MM.1S (cell line): ENCODE measurements at regions not wholly inside any gene's neighbourhood (a gene's known extent, or its start where the extent isn't known, plus 50 kb on each side); places are given as distances from the start of the nearest gene placed in this dataset.

Source experiments
- DNase-seq: peaks from one replicate; pipeline ENCODE4 v3.0.0-alpha.2; 2015
- H2AFZ ChIP-seq: fragments of 300-600 bp; sonication (generic); 2 replicates; pipeline ENCODE4 v1.6.0; 2016; ENCODE audit warnings: antibody characterized with exemption, low read length
- H3F3A ChIP-seq: fragments of 300-600 bp; sonication (generic); 2 replicates; pipeline ENCODE4 v1.6.1; 2016; ENCODE audit warnings: mild to moderate bottlenecking, antibody characterized with exemption, low read length, moderate library complexity, mixed read lengths; ENCODE audit not compliant: insufficient read depth
- H3K27ac ChIP-seq: fragments of 300-600 bp; sonication (generic); 2 replicates; pipeline ENCODE4 v1.5.1; 2016; ENCODE audit warnings: mild to moderate bottlenecking, low read length
- H3K27me3 ChIP-seq: fragments of 300-600 bp; sonication (generic); replicated peaks from 2 replicates; pipeline ENCODE4 v1.6.0; 2016; ENCODE audit warnings: low read length; ENCODE audit not compliant: insufficient read depth
- H3K36me3 ChIP-seq: fragments of 300-600 bp; sonication (generic); replicated peaks from 2 replicates; pipeline ENCODE4 v1.6.1; 2016; ENCODE audit warnings: mild to moderate bottlenecking, low read length, mixed read lengths; ENCODE audit not compliant: insufficient read depth
- H3K4me1 ChIP-seq: fragments of 300-600 bp; sonication (generic); 2 replicates; pipeline ENCODE4 v1.6.1; 2016; ENCODE audit warnings: low read length, mixed read lengths
- H3K4me2 ChIP-seq: fragments of 300-600 bp; sonication (generic); 2 replicates; pipeline ENCODE4 v1.6.0; 2016; ENCODE audit warnings: low read depth, low read length
- H3K4me3 ChIP-seq: fragments of 300-600 bp; sonication (generic); 2 replicates; pipeline ENCODE4 v1.5.1; 2016; ENCODE audit warnings: low read length, mixed read lengths
- H3K79me2 ChIP-seq: fragments of 300-600 bp; sonication (generic); 2 replicates; pipeline ENCODE4 v1.6.1; 2016; ENCODE audit warnings: mixed run types, low read length, mixed read lengths
- H3K9ac ChIP-seq: fragments of 300-600 bp; sonication (generic); 2 replicates; pipeline ENCODE4 v1.6.1; 2016; ENCODE audit warnings: low read length, mixed read lengths
- H3K9me2 ChIP-seq: fragments of 300-600 bp; sonication (generic); replicated peaks from 2 replicates; pipeline ENCODE4 v1.6.1; 2016; ENCODE audit warnings: mild to moderate bottlenecking, low read length, mixed read lengths; ENCODE audit not compliant: insufficient read depth
- H3K9me3 ChIP-seq: fragments of 300-600 bp; sonication (generic); replicated peaks from 2 replicates; pipeline ENCODE4 v1.6.1; 2016; ENCODE audit warnings: mild to moderate bottlenecking, low read length, mixed read lengths; ENCODE audit not compliant: insufficient read depth
- H4K20me1 ChIP-seq: fragments of 300-600 bp; sonication (generic); 2 replicates; pipeline ENCODE4 v1.6.1; 2016; ENCODE audit warnings: mild to moderate bottlenecking, low read length, moderate library complexity, mixed read lengths; ENCODE audit not compliant: insufficient read depth
- EZH2 ChIP-seq: fragments of 300-600 bp; sonication (generic); optimal IDR thresholded peaks from 2 replicates; pipeline ENCODE3; 2017; ENCODE audit warnings: low read depth, mild to moderate bottlenecking, antibody characterized with exemption, low read length, mixed read lengths
- EZH2phosphoT487 ChIP-seq: fragments of 300-600 bp; sonication (generic); IDR thresholded peaks from 2 replicates; pipeline ENCODE4 v1.6.1; 2018; ENCODE audit warnings: antibody characterized with exemption, low read length
- TF ChIP-seq, protein P1 (sequence below): fragments of 300-600 bp; sonication (generic); IDR thresholded peaks from 2 replicates; pipeline ENCODE4 v1.5.1; 2016; ENCODE audit warnings: antibody characterized with exemption, low read length, mixed read lengths

DNA sequence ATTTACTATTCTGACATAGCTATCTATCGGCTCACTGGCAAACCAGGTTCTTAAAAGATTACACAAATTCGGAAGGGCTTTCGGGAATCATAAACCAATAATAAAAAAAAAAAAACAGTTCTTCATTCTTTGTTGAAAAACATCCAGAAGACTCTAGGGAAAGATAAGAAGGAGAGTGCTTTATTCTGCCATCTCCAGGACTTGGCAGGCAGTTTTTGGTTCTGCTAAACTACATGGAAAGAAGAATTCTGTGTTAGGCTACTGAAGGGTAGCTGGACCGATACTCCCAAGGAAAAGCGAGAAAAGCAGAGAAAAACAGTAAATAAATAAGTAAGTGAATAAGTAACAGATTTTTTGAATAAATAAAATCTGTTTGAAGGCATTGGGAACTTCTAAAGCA is 423.5 kb upstream of the KLF6 start:
- no peaks in the 10 kb centered on the region for H3K79me2 ChIP-seq
- no peaks in the 10 kb centered on the region for H3K36me3 ChIP-seq
- no peak overlapping the region for H2AFZ ChIP-seq
- no peak overlapping the region for H3K4me2 ChIP-seq
- H3K27me3 ChIP-seq, result no peaks in the 10 kb centered on the region
- no peaks in the 10 kb centered on the region for H3K9me3 ChIP-seq
- H4K20me1 ChIP-seq, result no peaks in the 10 kb centered on the region
- H3K4me1 ChIP-seq, result no peaks in the 10 kb centered on the region
- no peak overlapping the region for H3K9ac ChIP-seq
- DNase-seq, result no peak
- no peak overlapping the region for H3K27ac ChIP-seq
- H3K9me2 ChIP-seq, result no peaks in the 10 kb centered on the region
- no peak overlapping the region for H3K4me3 ChIP-seq
- TF ChIP-seq EZH2phosphoT487, result no peak
- TF ChIP-seq, protein P1, sequence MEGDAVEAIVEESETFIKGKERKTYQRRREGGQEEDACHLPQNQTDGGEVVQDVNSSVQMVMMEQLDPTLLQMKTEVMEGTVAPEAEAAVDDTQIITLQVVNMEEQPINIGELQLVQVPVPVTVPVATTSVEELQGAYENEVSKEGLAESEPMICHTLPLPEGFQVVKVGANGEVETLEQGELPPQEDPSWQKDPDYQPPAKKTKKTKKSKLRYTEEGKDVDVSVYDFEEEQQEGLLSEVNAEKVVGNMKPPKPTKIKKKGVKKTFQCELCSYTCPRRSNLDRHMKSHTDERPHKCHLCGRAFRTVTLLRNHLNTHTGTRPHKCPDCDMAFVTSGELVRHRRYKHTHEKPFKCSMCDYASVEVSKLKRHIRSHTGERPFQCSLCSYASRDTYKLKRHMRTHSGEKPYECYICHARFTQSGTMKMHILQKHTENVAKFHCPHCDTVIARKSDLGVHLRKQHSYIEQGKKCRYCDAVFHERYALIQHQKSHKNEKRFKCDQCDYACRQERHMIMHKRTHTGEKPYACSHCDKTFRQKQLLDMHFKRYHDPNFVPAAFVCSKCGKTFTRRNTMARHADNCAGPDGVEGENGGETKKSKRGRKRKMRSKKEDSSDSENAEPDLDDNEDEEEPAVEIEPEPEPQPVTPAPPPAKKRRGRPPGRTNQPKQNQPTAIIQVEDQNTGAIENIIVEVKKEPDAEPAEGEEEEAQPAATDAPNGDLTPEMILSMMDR, result no peak
- TF ChIP-seq EZH2, result no peak
- H3F3A ChIP-seq, result no peaks in the 10 kb centered on the region

DNA sequence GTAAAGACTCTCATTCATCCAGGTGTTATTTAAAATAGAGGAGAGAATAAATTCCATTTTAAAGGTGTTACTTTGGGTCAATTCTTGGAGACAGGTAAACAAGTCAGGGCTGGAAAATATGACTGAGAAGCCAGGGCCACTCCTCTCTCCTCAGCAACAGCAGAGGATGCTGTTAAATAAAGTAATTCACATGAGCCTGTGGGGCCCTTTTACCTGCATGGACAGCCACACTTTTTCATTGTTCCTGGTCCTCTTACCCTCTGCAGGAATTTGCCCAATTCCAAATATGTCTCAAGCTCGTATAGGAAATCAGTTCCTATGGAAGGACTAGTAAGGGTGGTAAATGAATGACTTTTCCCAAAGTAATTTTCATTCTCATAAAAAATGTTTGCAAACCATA is 420.1 kb upstream of the KLF6 start:
- Histone ChIP-seq H3F3A (no peaks in the 10 kb centered on the region), H3K9me3 (no peaks in the 10 kb centered on the region), H3K79me2 (no peaks in the 10 kb centered on the region), H3K9me2 (no peaks in the 10 kb centered on the region), H3K9ac (no peak overlapping the region), H3K36me3 (no peaks in the 10 kb centered on the region), H3K4me2 (no peak overlapping the region), H2AFZ (no peak overlapping the region), H4K20me1 (no peaks in the 10 kb centered on the region), H3K27ac (no peak overlapping the region), H3K27me3 (no peaks in the 10 kb centered on the region), H3K4me1 (no peaks in the 10 kb centered on the region), H3K4me3 (no peak overlapping the region)
- TF ChIP-seq EZH2phosphoT487, result no peak
- TF ChIP-seq, protein P1, result no peak
- no peak for TF ChIP-seq EZH2
- no peak for DNase-seq

DNA sequence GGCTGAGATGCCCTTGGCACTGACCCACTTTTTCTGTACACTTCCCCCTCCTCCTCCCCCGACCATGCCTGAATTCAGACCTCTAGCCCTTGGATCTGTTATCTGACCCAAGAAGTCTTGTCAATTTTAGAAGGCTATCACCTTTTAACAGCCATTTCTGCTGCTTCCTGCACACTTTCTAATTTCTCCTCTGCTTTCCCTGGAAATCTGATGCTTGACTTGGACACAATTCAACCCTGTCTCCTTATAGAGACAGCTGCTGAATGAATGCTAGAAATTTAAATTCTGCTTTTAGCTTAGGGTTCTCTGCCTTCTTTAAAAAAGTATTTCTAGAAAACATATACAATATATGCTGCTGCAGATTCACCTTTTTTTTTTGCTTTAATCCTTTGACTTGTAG is 417.9 kb upstream of the KLF6 start:
- H3K4me1 ChIP-seq, result no peaks in the 10 kb centered on the region
- H3K36me3 ChIP-seq, result no peaks in the 10 kb centered on the region
- no peak overlapping the region for H2AFZ ChIP-seq
- H3K9me2 ChIP-seq, result no peaks in the 10 kb centered on the region
- H3K79me2 ChIP-seq, result no peaks in the 10 kb centered on the region
- H3K27me3 ChIP-seq, result no peaks in the 10 kb centered on the region
- no peaks in the 10 kb centered on the region for H3F3A ChIP-seq
- TF ChIP-seq, protein P1, result no peak
- TF ChIP-seq EZH2phosphoT487, result no peak
- no peak for TF ChIP-seq EZH2
- no peak overlapping the region for H3K27ac ChIP-seq
- H3K4me2 ChIP-seq, result no peak overlapping the region
- DNase-seq, result no peak
- no peaks in the 10 kb centered on the region for H4K20me1 ChIP-seq
- no peaks in the 10 kb centered on the region for H3K9me3 ChIP-seq
- H3K4me3 ChIP-seq, result no peak overlapping the region
- H3K9ac ChIP-seq, result no peak overlapping the region
